Gastrocnemius medialis (tissue), 4 donors: ENCODE measurements at regions not wholly inside any gene's neighbourhood (a gene's known extent, or its start where the extent isn't known, plus 50 kb on each side); places are given as distances from the start of the nearest gene placed in this dataset.

Experiments
- POLR2A ChIP-seq, 2 donors: fragments of 450-650 bp; IDR thresholded peaks; one replicate each; pipeline ENCODE4 v1.6.1; 2017; ENCODE audit warnings: antibody characterized with exemption in 2 of 2, mild to moderate bottlenecking in 2 of 2, moderate library complexity in 2 of 2
- TF ChIP-seq, protein P1 (sequence below), 5 experiments: fragments of 450-650 bp in 3 of 5; fragments of 200-600 bp in 2 of 5; sonication (generic) in 2 of 5; IDR thresholded peaks in 4 of 5; conservative IDR thresholded peaks in 1 of 5; 1 replicate in 4 of 5; 2 replicates in 1 of 5; pipeline ENCODE4 v1.5.1; 2016 to 2019; ENCODE audit warnings: antibody characterized with exemption in 5 of 5, mild to moderate bottlenecking in 3 of 5, moderate library complexity in 3 of 5

DNA sequence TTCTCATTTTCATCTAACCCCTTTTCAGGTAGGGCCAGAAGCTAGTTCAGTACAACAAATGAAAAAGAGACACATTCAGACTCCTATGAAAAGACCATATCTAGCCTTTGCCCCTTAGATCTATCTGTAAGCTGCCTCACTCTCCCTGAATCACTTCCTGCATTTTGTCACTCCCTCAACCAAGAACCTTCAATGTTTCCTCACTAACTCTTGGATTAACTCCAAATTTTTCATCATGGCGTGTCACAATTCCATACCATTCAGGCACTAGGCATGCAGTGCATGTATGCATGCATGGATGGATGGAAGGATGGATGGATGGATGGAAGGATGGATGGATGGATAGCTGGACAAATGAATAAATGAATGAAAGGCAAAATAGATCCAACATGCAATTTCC is 356.9 kb downstream of the TNS1 start:
- TF ChIP-seq, protein P1, sequence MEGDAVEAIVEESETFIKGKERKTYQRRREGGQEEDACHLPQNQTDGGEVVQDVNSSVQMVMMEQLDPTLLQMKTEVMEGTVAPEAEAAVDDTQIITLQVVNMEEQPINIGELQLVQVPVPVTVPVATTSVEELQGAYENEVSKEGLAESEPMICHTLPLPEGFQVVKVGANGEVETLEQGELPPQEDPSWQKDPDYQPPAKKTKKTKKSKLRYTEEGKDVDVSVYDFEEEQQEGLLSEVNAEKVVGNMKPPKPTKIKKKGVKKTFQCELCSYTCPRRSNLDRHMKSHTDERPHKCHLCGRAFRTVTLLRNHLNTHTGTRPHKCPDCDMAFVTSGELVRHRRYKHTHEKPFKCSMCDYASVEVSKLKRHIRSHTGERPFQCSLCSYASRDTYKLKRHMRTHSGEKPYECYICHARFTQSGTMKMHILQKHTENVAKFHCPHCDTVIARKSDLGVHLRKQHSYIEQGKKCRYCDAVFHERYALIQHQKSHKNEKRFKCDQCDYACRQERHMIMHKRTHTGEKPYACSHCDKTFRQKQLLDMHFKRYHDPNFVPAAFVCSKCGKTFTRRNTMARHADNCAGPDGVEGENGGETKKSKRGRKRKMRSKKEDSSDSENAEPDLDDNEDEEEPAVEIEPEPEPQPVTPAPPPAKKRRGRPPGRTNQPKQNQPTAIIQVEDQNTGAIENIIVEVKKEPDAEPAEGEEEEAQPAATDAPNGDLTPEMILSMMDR (IDR thresholded peaks at IDR 0.05 in 4 of 5, conservative IDR thresholded peaks at IDR 0.05 in 1 of 5), result no peak
- no peak for TF ChIP-seq POLR2A (IDR thresholded peaks at IDR 0.05)
